ENCODE measurements at regions not wholly inside any gene's neighbourhood (a gene's known extent, or its start where the extent isn't known, plus 50 kb on each side); places are given as distances from the start of the nearest gene placed in this dataset.
"Not testable (repeated sequence)": the region's sequence is repeated elsewhere in the genome, so short reads cannot be mapped to it uniquely, and the experiment has no call there.

DNA sequence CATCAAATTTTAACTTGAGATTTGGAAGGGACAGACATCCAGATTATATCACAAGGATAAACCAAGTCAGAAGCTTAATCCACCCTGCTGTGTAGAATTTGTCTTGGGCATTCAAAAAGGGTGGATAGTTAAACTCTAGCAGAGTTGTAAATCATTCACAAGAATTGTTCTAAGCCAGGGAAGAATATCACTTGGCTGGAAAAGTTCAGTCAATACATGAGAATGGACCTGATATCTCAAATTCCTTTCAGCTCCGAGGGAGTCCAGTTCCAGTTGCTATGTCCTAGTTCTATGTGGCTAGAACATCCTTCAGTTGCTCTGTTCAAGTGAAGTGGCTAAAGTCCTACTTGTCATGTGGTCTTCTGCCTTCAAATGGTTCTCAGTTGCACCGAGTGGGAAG, 351.8 kb upstream of the JARID2 start:
- ATAC-seq (no peak), DNase-seq (no peak)
- TF ChIP-seq, protein P1, sequence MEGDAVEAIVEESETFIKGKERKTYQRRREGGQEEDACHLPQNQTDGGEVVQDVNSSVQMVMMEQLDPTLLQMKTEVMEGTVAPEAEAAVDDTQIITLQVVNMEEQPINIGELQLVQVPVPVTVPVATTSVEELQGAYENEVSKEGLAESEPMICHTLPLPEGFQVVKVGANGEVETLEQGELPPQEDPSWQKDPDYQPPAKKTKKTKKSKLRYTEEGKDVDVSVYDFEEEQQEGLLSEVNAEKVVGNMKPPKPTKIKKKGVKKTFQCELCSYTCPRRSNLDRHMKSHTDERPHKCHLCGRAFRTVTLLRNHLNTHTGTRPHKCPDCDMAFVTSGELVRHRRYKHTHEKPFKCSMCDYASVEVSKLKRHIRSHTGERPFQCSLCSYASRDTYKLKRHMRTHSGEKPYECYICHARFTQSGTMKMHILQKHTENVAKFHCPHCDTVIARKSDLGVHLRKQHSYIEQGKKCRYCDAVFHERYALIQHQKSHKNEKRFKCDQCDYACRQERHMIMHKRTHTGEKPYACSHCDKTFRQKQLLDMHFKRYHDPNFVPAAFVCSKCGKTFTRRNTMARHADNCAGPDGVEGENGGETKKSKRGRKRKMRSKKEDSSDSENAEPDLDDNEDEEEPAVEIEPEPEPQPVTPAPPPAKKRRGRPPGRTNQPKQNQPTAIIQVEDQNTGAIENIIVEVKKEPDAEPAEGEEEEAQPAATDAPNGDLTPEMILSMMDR (IDR thresholded peaks at IDR 0.05), result no peak
- Histone ChIP-seq H3K4me3 (no peak overlapping the region), H3K27ac (no peak overlapping the region), H3K4me1 (peaks cover 0 to 5% (median 0%) of the 10 kb centered on the region in 9 donors), H3K27me3 (no peaks in the 10 kb centered on the region), H3K36me3 (no peaks in the 10 kb centered on the region), H3K9me3 (peaks cover 0 to 6% (median 0%) of the 10 kb centered on the region in 11 donors)
- WGBS, 2 donors, result 94 to 97% methylated on average over 2 of the region's 2 CpGs
- intact Hi-C loops (cut with DNase I), result loop anchor here in 1 of 10 donors (5.0 kb wide), 1 partner anchor 143 kb away; no protein-coding TSS in a partner anchor

DNA sequence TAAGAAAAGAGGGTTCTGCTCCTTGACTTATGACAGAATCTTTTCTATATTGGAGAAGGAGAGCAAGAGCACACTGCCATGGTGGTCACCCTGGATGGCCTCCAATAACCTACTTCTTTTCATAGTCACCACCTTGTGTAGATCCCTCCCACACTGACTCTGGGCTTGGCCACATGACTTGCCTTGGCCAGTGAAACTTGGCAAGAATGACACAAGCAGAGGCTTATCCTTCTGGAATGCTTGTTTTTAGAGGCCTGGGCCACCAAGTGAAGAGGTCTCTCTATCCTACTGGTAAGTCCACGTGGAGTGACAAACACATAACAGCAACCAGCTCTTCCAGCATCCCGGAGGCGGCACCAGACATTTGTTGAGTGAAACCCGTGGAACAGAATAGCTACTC, 349.4 kb upstream of the JARID2 start:
- peaks cover 0 to 10% (median 0%) of the 10 kb centered on the region in 11 donors for H3K9me3 ChIP-seq
- ATAC-seq, result no peak
- WGBS, 2 donors, result 54 to 58% methylated on average over 4 of the region's 4 CpGs
- H3K4me3 ChIP-seq, result no peak overlapping the region
- intact Hi-C loops (cut with DNase I), result no loop called here
- H3K27ac ChIP-seq, result no peak overlapping the region
- peaks cover 0 to 10% (median 0%) of the 10 kb centered on the region in 9 donors for H3K4me1 ChIP-seq
- no peak for DNase-seq
- TF ChIP-seq, protein P1 (IDR thresholded peaks at IDR 0.05), result no peak
- no peaks in the 10 kb centered on the region for H3K27me3 ChIP-seq
- H3K36me3 ChIP-seq, result no peaks in the 10 kb centered on the region

DNA sequence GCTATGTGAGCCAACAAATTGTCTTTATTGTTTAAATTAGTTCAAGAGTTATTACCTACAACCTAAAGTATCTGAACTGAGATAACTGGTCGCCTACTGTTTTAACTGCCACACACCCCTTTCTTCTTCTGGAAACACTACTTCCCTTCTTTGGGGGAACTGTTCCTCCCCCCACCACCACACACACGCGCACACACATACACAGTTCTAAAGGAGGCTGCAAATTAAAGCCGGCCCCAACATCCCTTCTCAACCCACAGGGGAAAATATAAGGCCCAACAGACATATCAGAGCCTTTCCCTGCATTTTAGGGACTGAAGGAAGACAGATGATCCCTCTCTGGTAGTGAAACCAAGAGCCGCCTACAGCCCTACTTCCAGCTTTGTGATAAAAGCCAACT, 348.0 kb upstream of the JARID2 start:
- no peak overlapping the region for H3K27ac ChIP-seq
- no peaks in the 10 kb centered on the region for H3K36me3 ChIP-seq
- DNase-seq, result no peak
- intact Hi-C loops (cut with DNase I), result no loop called here
- WGBS, 2 donors, result 85 to 86% methylated on average over 5 of the region's 5 CpGs
- H3K9me3 ChIP-seq, result peaks cover 0 to 10% (median 0%) of the 10 kb centered on the region in 11 donors
- no peaks in the 10 kb centered on the region for H3K27me3 ChIP-seq
- ATAC-seq, result peak in 1 of 8 donors; percentile 41
- peaks cover 0 to 10% (median 0%) of the 10 kb centered on the region in 9 donors for H3K4me1 ChIP-seq
- no peak overlapping the region for H3K4me3 ChIP-seq
- TF ChIP-seq, protein P1 (IDR thresholded peaks at IDR 0.05), result no peak

DNA sequence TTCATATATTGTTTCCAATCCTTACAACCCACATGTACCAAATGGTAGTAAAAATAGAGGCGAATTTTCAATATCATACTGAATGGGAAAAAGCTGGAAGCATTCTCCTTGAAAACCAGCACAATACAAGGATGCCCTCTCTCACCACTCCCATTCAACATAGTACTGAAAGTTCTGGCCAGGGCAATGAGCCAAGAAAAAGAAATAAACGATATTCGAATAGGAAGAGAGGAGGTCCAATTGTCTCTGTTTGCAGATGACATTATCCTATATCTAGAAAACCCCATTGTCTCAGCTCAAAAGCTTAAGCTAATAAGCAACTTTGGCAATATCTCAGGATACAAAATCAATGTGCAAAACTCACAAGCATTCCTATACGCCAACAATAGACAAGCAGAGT, 346.4 kb upstream of the JARID2 start:
- H3K27me3 ChIP-seq; ATAC-seq; H3K4me1 ChIP-seq; H3K4me3 ChIP-seq; DNase-seq; H3K9me3 ChIP-seq; intact Hi-C loops (cut with DNase I); H3K36me3 ChIP-seq; H3K27ac ChIP-seq: not testable (repeated sequence)
- WGBS, 2 donors, result 53 to 70% methylated on average over 4 of the region's 4 CpGs

DNA sequence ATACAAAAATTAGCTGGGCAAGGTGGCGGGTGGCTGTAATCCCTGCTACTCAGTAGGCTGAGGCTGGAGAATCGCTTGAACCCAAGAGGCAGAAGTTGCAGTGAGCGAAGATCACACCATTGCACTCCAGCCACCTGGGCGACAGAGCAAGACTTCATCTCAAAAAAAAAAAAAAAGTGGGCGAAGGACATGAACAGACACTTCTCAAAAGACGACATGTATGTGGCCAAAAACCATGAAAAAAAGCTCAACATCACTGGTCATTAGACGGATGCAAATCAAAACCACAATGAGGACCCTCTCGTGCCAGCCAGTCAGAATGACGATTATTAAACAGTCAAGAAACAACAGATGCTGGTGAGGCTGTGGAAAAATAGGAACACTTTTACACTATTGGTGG, 344.9 kb upstream of the JARID2 start:
- no peak overlapping the region for H3K4me3 ChIP-seq
- DNase-seq (no peak), ATAC-seq (no peak)
- H3K27me3 ChIP-seq, result no peaks in the 10 kb centered on the region
- TF ChIP-seq, protein P1 (IDR thresholded peaks at IDR 0.05), result no peak
- intact Hi-C loops (cut with DNase I), result no loop called here
- H3K36me3 ChIP-seq, result no peaks in the 10 kb centered on the region
- 96 to 98% methylated on average over 9 of the region's 9 CpGs for WGBS, 2 donors
- H3K9me3 ChIP-seq, result peaks cover 0 to 10% (median 0%) of the 10 kb centered on the region in 11 donors
- H3K4me1 ChIP-seq, result peaks cover 0 to 10% (median 0%) of the 10 kb centered on the region in 9 donors
- no peak overlapping the region for H3K27ac ChIP-seq
